GM12878 (cell line): ENCODE measurements at regions not wholly inside any gene's neighbourhood (a gene's known extent, or its start where the extent isn't known, plus 50 kb on each side); places are given as distances from the start of the nearest gene placed in this dataset.

ENCODE experiments used
- ATAC-seq: fragments of 200-7000 bp; cut with Tn5 transposase; 3 replicates; pipeline ENCODE4 v1.9.1; 2020; ENCODE audit warnings: mild to moderate bottlenecking, moderate library complexity
- BruUV-seq: library from RNA; stranded (reverse); fragments of 400-500 nt; replicated peaks from 2 replicates; lab custom pipeline; 2021; lab: Mats Ljungman, UMichigan
- CTCF ChIA-PET: fragments of 300-600 bp; sonication (Branson Sonifier 250); formaldehyde crosslinking; extraction: SDS; loops from one replicate; lab custom pipeline; 2021; ENCODE audit warnings: inconsistent platforms; lab: Yijun Ruan, JAX
- POLR2A ChIA-PET: fragments of 350-600 bp; formaldehyde crosslinking; extraction: SDS; loops from one replicate; lab custom pipeline; 2021; ENCODE audit warnings: inconsistent platforms; lab: Charles Lee
- RAD21 ChIA-PET: fragments of 300-600 bp; sonication (Branson Sonifier 250); formaldehyde crosslinking; loops from one replicate; lab custom pipeline; 2023; ENCODE audit warnings: antibody characterized with exemption; ENCODE audit not compliant: unreplicated experiment; lab: Charles Lee
- SMC1A ChIA-PET: fragments of 300-600 bp; sonication (Branson Sonifier 250); formaldehyde crosslinking; loops from one replicate; lab custom pipeline; 2023; ENCODE audit not compliant: unreplicated experiment, uncharacterized antibody; lab: Charles Lee
- DNase-seq: peaks from one replicate; pipeline ENCODE4 v3.0.0-alpha.2; 2011; ENCODE audit warnings: low read depth, low spot score
- FAIRE-seq: peaks from 3 replicates; lab custom pipeline; 2011; peaks lifted over from hg19 to GRCh38; lab: Jason Lieb, UNC
- H2AFZ ChIP-seq: 2 replicates; pipeline ENCODE4 v1.6.0; 2011; ENCODE audit warnings: low read depth, low read length, control low read depth; ENCODE audit not compliant: control insufficient read depth
- H3K27ac ChIP-seq: 2 replicates; pipeline ENCODE4 v1.5.1; 2011; ENCODE audit warnings: control low read depth; ENCODE audit not compliant: control insufficient read depth, insufficient read depth
- H3K27me3 ChIP-seq, 2 experiments: replicated peaks in 1 of 2; 2 replicates each; pipeline versions ENCODE4 v1.6.0 to v1.6.1; 2011; ENCODE audit warnings: low read length in 1 of 2; ENCODE audit not compliant: control insufficient read depth in 2 of 2, insufficient read depth in 2 of 2
- H3K36me3 ChIP-seq, 2 experiments: 2 replicates each; pipeline ENCODE4 v1.5.1; 2011; ENCODE audit warnings: low read length in 1 of 2; ENCODE audit not compliant: control insufficient read depth in 2 of 2, insufficient read depth in 2 of 2
- H3K4me1 ChIP-seq: 2 replicates; pipeline ENCODE4 v1.6.1; 2011; ENCODE audit warnings: mild to moderate bottlenecking, low read length, moderate library complexity, mixed read lengths; ENCODE audit not compliant: control insufficient read depth, insufficient read depth
- H3K4me2 ChIP-seq: 2 replicates; pipeline ENCODE4 v1.6.0; 2011; ENCODE audit warnings: control low read depth; ENCODE audit not compliant: control insufficient read depth, insufficient read depth
- H3K4me3 ChIP-seq: fragments of 200-600 bp; sonication (generic); 2 replicates; pipeline ENCODE4 v1.5.1; 2016
- H3K79me2 ChIP-seq: 2 replicates; pipeline ENCODE4 v1.6.0; 2011; ENCODE audit warnings: low read length; ENCODE audit not compliant: control insufficient read depth, insufficient read depth
- H3K9ac ChIP-seq: 2 replicates; pipeline ENCODE4 v1.8.0; 2011; ENCODE audit warnings: low read length, control low read depth, mixed read lengths; ENCODE audit not compliant: control insufficient read depth, insufficient read depth
- H3K9me3 ChIP-seq: replicated peaks from 3 replicates; pipeline ENCODE4 v1.5.1; 2011; ENCODE audit warnings: mild to moderate bottlenecking, low read length; ENCODE audit not compliant: control insufficient read depth, insufficient read depth
- H4K20me1 ChIP-seq: 2 replicates; pipeline ENCODE4 v1.6.0; 2011; ENCODE audit not compliant: control insufficient read depth, insufficient read depth
- BRCA1 ChIP-seq: IDR thresholded peaks from 2 replicates; pipeline ENCODE4 v1.6.1; 2011; ENCODE audit warnings: low read depth, low read length, improper control_type of control experiment
- CUX1 ChIP-seq: IDR thresholded peaks from 2 replicates; pipeline ENCODE4 v1.6.1; 2012; ENCODE audit warnings: improper control_type of control experiment, low read depth, low read length; ENCODE audit not compliant: insufficient replicate concordance
- EZH2 ChIP-seq: IDR thresholded peaks from 2 replicates; pipeline ENCODE4 v1.6.1; 2012; ENCODE audit warnings: low read depth, mild to moderate bottlenecking, control low read depth, inconsistent platforms, low read length, borderline replicate concordance; ENCODE audit not compliant: control insufficient read depth
- HCFC1 ChIP-seq: fragments of 150-350 bp; IDR thresholded peaks from 2 replicates; pipeline ENCODE4 v1.6.1; 2014; ENCODE audit warnings: low read length
- MEF2A ChIP-seq: IDR thresholded peaks from 2 replicates; pipeline ENCODE4 v1.6.1; 2011; ENCODE audit warnings: low read depth, mild to moderate bottlenecking, low read length, moderate library complexity; ENCODE audit not compliant: insufficient read depth
- NR2F1 ChIP-seq: fragments of 450-650 bp; conservative IDR thresholded peaks from 2 replicates; pipeline ENCODE4 v1.6.1; 2017; ENCODE audit warnings: mild to moderate bottlenecking
- PBX3 ChIP-seq: IDR thresholded peaks from 2 replicates; pipeline ENCODE4 v1.6.1; 2011; ENCODE audit warnings: mild to moderate bottlenecking, low read depth, low read length, moderate library complexity; ENCODE audit not compliant: insufficient replicate concordance
- POLR2A ChIP-seq: IDR thresholded peaks from 2 replicates; pipeline ENCODE4 v1.6.1; 2011; ENCODE audit warnings: low read depth, mild to moderate bottlenecking, low read length
- SREBF1 ChIP-seq: IDR thresholded peaks from 2 replicates; pipeline ENCODE4 v1.6.1; 2012; ENCODE audit warnings: mild to moderate bottlenecking, low read length
- ZNF622 ChIP-seq: fragments of 450-650 bp; IDR thresholded peaks from 2 replicates; pipeline ENCODE4 v1.6.1; 2017; ENCODE audit warnings: mild to moderate bottlenecking, inconsistent platforms
- WGBS: methylation state at CpG from one replicate; pipeline ENCODE4 v1.1.6; 2016; ENCODE audit warnings: low lambda C conversion rate; ENCODE audit not compliant: insufficient replicate concordance, insufficient coverage; ENCODE audit errors: missing lambda C conversion rate; 5-methylcytosine and 5-hydroxymethylcytosine counted together
- in situ Hi-C: fragments of 300-500 bp; cut with MboI; formaldehyde crosslinking; loops from 9 replicates; pipeline ENCODE4 v1.14.3; 2018; ENCODE audit warnings: mixed read lengths
- intact Hi-C: fragments of 100-400 bp; cut with micrococcal nuclease; formaldehyde crosslinking; loops from one replicate; pipeline ENCODE4 v1.14.2; 2022; ENCODE audit not compliant: unreplicated experiment
- TF ChIP-seq, protein P1 (sequence below): fragments of 450-650 bp; IDR thresholded peaks from 2 replicates; pipeline ENCODE4 v1.6.1; 2017; ENCODE audit warnings: mild to moderate bottlenecking
- TF ChIP-seq, protein P2 (sequence below): fragments of 450-650 bp; formaldehyde crosslinking; IDR thresholded peaks from 2 replicates; pipeline ENCODE4 v1.5.0; 2022; ENCODE audit warnings: mild to moderate bottlenecking, missing genetic modification characterization

DNA sequence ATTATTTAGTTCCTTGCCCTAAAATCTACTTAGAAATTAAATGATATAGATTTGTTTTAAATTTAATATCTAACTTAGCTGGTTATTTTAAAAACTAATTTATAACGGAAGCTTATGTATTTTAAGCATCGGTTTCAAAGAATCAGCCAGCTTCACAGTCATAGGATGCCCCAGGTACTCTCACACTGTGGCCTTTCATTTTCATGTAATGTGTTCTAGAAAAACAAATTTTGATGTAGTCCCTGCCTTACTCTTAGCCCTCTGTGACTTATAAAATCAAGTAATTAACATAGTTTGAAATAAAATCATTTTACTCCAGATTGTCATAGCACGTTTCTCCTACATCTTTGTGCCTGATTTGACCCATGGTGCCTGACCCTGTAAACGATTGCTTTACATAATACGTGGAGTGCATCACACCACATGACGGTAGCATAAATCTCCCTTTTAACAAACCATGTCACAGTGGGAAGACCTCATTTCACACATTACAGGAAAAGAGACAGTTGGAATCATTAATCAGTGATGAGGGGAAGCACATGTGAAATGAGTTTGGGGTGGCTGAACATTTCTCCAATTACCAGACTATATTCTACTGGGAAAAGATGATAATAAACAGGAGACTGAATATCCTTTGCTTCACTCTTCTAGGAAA is 731.5 kb upstream of the CDH9 start:
- SMC1A ChIA-PET: no interaction called here
- ATAC-seq: no peak
- Histone ChIP-seq H3K9ac (no peak overlapping the region), H3K4me1 (no peaks in the 10 kb centered on the region), H3K36me3 (no peaks in the 10 kb centered on the region), H3K9me3 (no peaks in the 10 kb centered on the region), H3K4me2 (no peak overlapping the region), H3K27ac (no peak overlapping the region), H4K20me1 (no peaks in the 10 kb centered on the region), H2AFZ (no peak overlapping the region), H3K4me3 (no peak overlapping the region), H3K27me3 (no peaks in the 10 kb centered on the region), H3K79me2 (no peaks in the 10 kb centered on the region)
- in situ Hi-C loops: no loop called here
- intact Hi-C loops: no loop called here
- POLR2A ChIA-PET: no interaction called here
- FAIRE-seq: no peak
- RAD21 ChIA-PET: no interaction called here
- no TSS peak for BruUV-seq
- 37% methylated on average over 6 of the region's 6 CpGs for WGBS
- no peak for DNase-seq
- CTCF ChIA-PET: no interaction called here
- TF ChIP-seq BRCA1 (no peak), PBX3 (no peak), MEF2A (no peak), CUX1 (no peak), POLR2A (no peak), NR2F1 (no peak), SREBF1 (no peak), HCFC1 (no peak), EZH2 (no peak), ZNF622 (no peak)
- TF ChIP-seq, protein P1, sequence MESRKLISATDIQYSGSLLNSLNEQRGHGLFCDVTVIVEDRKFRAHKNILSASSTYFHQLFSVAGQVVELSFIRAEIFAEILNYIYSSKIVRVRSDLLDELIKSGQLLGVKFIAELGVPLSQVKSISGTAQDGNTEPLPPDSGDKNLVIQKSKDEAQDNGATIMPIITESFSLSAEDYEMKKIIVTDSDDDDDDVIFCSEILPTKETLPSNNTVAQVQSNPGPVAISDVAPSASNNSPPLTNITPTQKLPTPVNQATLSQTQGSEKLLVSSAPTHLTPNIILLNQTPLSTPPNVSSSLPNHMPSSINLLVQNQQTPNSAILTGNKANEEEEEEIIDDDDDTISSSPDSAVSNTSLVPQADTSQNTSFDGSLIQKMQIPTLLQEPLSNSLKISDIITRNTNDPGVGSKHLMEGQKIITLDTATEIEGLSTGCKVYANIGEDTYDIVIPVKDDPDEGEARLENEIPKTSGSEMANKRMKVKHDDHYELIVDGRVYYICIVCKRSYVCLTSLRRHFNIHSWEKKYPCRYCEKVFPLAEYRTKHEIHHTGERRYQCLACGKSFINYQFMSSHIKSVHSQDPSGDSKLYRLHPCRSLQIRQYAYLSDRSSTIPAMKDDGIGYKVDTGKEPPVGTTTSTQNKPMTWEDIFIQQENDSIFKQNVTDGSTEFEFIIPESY: no peak
- TF ChIP-seq, protein P2, sequence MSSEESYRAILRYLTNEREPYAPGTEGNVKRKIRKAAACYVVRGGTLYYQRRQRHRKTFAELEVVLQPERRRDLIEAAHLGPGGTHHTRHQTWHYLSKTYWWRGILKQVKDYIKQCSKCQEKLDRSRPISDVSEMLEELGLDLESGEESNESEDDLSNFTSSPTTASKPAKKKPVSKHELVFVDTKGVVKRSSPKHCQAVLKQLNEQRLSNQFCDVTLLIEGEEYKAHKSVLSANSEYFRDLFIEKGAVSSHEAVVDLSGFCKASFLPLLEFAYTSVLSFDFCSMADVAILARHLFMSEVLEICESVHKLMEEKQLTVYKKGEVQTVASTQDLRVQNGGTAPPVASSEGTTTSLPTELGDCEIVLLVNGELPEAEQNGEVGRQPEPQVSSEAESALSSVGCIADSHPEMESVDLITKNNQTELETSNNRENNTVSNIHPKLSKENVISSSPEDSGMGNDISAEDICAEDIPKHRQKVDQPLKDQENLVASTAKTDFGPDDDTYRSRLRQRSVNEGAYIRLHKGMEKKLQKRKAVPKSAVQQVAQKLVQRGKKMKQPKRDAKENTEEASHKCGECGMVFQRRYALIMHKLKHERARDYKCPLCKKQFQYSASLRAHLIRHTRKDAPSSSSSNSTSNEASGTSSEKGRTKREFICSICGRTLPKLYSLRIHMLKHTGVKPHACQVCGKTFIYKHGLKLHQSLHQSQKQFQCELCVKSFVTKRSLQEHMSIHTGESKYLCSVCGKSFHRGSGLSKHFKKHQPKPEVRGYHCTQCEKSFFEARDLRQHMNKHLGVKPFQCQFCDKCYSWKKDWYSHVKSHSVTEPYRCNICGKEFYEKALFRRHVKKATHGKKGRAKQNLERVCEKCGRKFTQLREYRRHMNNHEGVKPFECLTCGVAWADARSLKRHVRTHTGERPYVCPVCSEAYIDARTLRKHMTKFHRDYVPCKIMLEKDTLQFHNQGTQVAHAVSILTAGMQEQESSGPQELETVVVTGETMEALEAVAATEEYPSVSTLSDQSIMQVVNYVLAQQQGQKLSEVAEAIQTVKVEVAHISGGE (CRISPR knock-in tag): no peak
